ENCODE measurements at regions not wholly inside any gene's neighbourhood (a gene's known extent, or its start where the extent isn't known, plus 50 kb on each side); places are given as distances from the start of the nearest gene placed in this dataset.

DNA sequence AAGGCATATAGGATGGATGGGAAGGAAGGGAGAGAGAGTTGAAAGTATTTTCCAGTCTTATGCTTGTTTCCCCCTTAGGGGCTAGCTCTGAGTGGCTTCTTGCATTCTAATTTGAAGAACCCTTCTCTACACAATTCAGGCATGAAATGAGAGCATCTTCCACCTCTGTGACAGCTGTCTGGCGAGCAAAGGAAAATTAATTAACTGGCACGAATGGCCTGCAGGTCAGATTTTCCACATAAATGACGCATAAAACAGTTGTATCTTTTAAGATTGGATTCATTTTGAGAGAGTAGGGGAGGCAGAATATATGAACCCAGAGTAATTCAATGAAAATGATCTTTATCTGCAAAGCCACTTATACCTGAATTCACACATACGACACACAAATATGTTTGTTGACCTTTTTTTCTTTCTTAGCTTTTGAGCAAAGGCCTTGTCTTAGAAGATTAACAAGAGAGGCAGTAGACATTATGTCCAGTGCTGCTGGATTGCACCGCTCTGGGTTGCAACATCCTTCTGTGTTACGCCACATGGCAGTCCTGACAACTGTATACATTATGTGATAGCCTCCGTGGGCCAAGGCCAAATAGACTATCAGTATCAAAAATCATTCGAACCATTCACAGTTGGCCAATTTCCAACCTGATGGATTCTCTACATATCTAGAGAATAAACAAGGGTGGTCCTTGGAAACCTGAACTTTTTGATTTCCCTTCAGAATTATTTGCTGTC lies 173.0 kb upstream of the GOT2 start:
- no peaks in the 10 kb centered on the region for H3K36me3 ChIP-seq (replicated peaks; ENCODE audit: insufficient read depth, low read depth)
- no peaks in the 10 kb centered on the region for H3K4me1 ChIP-seq (ENCODE audit: insufficient read depth)
- WGBS (ENCODE audit: low lambda C conversion rate, missing lambda C conversion rate), result 86% methylated on average over 8 of the region's 8 CpGs
- no peaks in the 10 kb centered on the region for H3K9me2 ChIP-seq (replicated peaks; ENCODE audit: insufficient read depth)
- H3K27me3 ChIP-seq, result no peaks in the 10 kb centered on the region
- H3K79me2 ChIP-seq, result no peaks in the 10 kb centered on the region
- DNase-seq (ENCODE audit: low spot score), result no peak
- TF ChIP-seq, protein P1, sequence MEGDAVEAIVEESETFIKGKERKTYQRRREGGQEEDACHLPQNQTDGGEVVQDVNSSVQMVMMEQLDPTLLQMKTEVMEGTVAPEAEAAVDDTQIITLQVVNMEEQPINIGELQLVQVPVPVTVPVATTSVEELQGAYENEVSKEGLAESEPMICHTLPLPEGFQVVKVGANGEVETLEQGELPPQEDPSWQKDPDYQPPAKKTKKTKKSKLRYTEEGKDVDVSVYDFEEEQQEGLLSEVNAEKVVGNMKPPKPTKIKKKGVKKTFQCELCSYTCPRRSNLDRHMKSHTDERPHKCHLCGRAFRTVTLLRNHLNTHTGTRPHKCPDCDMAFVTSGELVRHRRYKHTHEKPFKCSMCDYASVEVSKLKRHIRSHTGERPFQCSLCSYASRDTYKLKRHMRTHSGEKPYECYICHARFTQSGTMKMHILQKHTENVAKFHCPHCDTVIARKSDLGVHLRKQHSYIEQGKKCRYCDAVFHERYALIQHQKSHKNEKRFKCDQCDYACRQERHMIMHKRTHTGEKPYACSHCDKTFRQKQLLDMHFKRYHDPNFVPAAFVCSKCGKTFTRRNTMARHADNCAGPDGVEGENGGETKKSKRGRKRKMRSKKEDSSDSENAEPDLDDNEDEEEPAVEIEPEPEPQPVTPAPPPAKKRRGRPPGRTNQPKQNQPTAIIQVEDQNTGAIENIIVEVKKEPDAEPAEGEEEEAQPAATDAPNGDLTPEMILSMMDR (IDR thresholded peaks at IDR 0.05; ENCODE audit: poor library complexity), result no peak
- TF ChIP-seq EZH2phosphoT487 (IDR thresholded peaks at IDR 0.05; ENCODE audit: low read depth, severe bottlenecking, unreplicated experiment), result no peak
- TF ChIP-seq EZH2 (IDR thresholded peaks at IDR 0.05; ENCODE audit: borderline replicate concordance), result no peak
- H3K4me3 ChIP-seq, result no peak overlapping the region
- H3K9me3 ChIP-seq (ENCODE audit: low read depth), result no peaks in the 10 kb centered on the region
- no peak overlapping the region for H3K4me2 ChIP-seq
- no peak overlapping the region for H3K27ac ChIP-seq
- H2AFZ ChIP-seq, result no peak overlapping the region
- no peaks in the 10 kb centered on the region for H4K20me1 ChIP-seq (ENCODE audit: insufficient read depth, poor library complexity, severe bottlenecking)

DNA sequence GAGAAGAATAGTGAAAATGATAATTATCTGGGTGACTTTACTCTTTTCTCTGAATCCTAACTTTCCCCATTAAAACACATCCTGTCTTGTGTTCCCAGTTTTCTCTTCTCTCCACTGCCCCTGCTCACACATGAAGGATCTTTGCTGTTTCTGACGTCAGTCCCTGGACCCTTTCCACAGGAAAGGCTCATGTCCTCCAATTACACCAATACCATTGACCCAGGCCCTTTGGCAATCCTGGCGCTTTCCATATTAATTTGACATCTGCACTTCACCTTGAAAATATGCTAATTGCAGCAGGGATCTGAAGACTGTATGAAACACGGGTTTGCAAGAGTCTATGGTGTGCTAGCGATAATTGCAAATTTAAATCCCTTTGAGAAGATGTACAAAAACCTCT lies 170.2 kb upstream of the GOT2 start:
- no peak for DNase-seq (ENCODE audit: low spot score)
- 89% methylated on average over 4 of the region's 4 CpGs for WGBS (ENCODE audit: low lambda C conversion rate, missing lambda C conversion rate)
- no peak for TF ChIP-seq EZH2 (IDR thresholded peaks at IDR 0.05; ENCODE audit: borderline replicate concordance)
- TF ChIP-seq, protein P1 (IDR thresholded peaks at IDR 0.05; ENCODE audit: poor library complexity), result no peak
- no peak for TF ChIP-seq EZH2phosphoT487 (IDR thresholded peaks at IDR 0.05; ENCODE audit: low read depth, severe bottlenecking, unreplicated experiment)

DNA sequence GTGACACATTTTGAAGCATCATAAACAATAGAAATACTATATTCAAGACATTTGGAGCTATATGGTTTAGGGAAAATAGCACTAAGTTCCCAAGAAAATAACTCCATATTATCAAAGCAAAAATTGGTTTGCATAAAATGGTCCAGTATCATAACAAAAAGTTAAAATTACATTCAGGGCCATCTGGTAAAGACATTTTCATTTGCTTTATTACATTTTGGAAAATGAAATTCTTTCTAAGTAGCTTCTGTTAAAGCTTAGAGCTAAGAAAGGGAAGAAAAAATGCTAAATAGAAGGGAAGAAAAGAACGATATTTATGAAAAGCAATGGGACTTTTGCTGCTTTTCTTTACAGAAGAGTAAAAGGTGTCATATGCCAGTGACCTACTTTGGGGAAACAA lies 155.4 kb upstream of the GOT2 start:
- TF ChIP-seq, protein P1 (IDR thresholded peaks at IDR 0.05; ENCODE audit: poor library complexity), result no peak
- no peak for TF ChIP-seq EZH2 (IDR thresholded peaks at IDR 0.05; ENCODE audit: borderline replicate concordance)
- TF ChIP-seq EZH2phosphoT487 (IDR thresholded peaks at IDR 0.05; ENCODE audit: low read depth, severe bottlenecking, unreplicated experiment), result no peak
- Histone ChIP-seq H3K36me3 (replicated peaks; ENCODE audit: insufficient read depth, low read depth) (no peaks in the 10 kb centered on the region), H4K20me1 (ENCODE audit: insufficient read depth, poor library complexity, severe bottlenecking) (no peaks in the 10 kb centered on the region), H3K27me3 (no peaks in the 10 kb centered on the region), H2AFZ (no peak overlapping the region), H3K27ac (no peak overlapping the region), H3K4me2 (no peak overlapping the region), H3K4me3 (no peak overlapping the region), H3K79me2 (no peaks in the 10 kb centered on the region), H3K4me1 (ENCODE audit: insufficient read depth) (no peaks in the 10 kb centered on the region), H3K9me3 (ENCODE audit: low read depth) (no peaks in the 10 kb centered on the region), H3K9me2 (replicated peaks; ENCODE audit: insufficient read depth) (no peaks in the 10 kb centered on the region)
- DNase-seq (ENCODE audit: low spot score), result no peak
- WGBS (ENCODE audit: low lambda C conversion rate, missing lambda C conversion rate), result 83% methylated on average over 1 of the region's 1 CpG

More for the DNA sequence above, 170.2 kb upstream of the GOT2 start:
- no peak overlapping the region for H3K27ac ChIP-seq
- no peaks in the 10 kb centered on the region for H3K9me2 ChIP-seq (replicated peaks; ENCODE audit: insufficient read depth)
- no peaks in the 10 kb centered on the region for H4K20me1 ChIP-seq (ENCODE audit: insufficient read depth, poor library complexity, severe bottlenecking)
- H3K9me3 ChIP-seq (ENCODE audit: low read depth), result no peaks in the 10 kb centered on the region
- H2AFZ ChIP-seq, result no peak overlapping the region
- no peaks in the 10 kb centered on the region for H3K27me3 ChIP-seq
- no peaks in the 10 kb centered on the region for H3K36me3 ChIP-seq (replicated peaks; ENCODE audit: insufficient read depth, low read depth)
- no peak overlapping the region for H3K4me3 ChIP-seq
- H3K79me2 ChIP-seq, result no peaks in the 10 kb centered on the region
- H3K4me2 ChIP-seq, result no peak overlapping the region
- no peaks in the 10 kb centered on the region for H3K4me1 ChIP-seq (ENCODE audit: insufficient read depth)

Data from hepatocyte (in vitro differentiated cells).